NCI-H2227 (cell line): ENCODE measurements at regions not wholly inside any gene's neighbourhood (a gene's known extent, or its start where the extent isn't known, plus 50 kb on each side); places are given as distances from the start of the nearest gene placed in this dataset.
A peak's percentile ranks its signal among the peaks of the same experiment; 100 is the strongest.
"Not testable (repeated sequence)": the region's sequence is repeated elsewhere in the genome, so short reads cannot be mapped to it uniquely, and the experiment has no call there.

Experiments
- DNase-seq: peaks from one replicate; lab custom pipeline; 2025; ENCODE audit not compliant: unreplicated experiment; lab: John Stamatoyannopoulos, UW

GRCh38 chr13:26482451-26483197, 74.9 kb upstream of the WASF3 start:
- peak; percentile 64 for DNase-seq

GRCh38 chr13:26483546-26483945, 73.9 kb upstream of the WASF3 start:
- DNase-seq: no peak

GRCh38 chr13:26484196-26484595, 73.3 kb upstream of the WASF3 start:
- no peak for DNase-seq

GRCh38 chr13:26485288-26485687, 72.2 kb upstream of the WASF3 start:
- no peak for DNase-seq

GRCh38 chr13:26485786-26486185, 71.7 kb upstream of the WASF3 start:
- DNase-seq: no peak

- no peak for DNase-seq
Observed at GRCh38 chr13:26486550-26486949, 70.9 kb upstream of the WASF3 start.

- DNase-seq: no peak
Observed at GRCh38 chr13:26487781-26488180, 69.7 kb upstream of the WASF3 start.

GRCh38 chr13:26488236-26489003, 69.1 kb upstream of the WASF3 start:
- no peak for DNase-seq

GRCh38 chr13:26492301-26492700, 65.2 kb upstream of the WASF3 start:
- not testable (repeated sequence) for DNase-seq

GRCh38 chr13:26494571-26495195, 62.8 kb upstream of the WASF3 start:
- DNase-seq: no peak

- no peak for DNase-seq
Observed at GRCh38 chr13:26495750-26496149, 61.7 kb upstream of the WASF3 start.

- no peak for DNase-seq
Observed at GRCh38 chr13:26497968-26498511, 59.4 kb upstream of the WASF3 start.

GRCh38 chr13:26498656-26499601, 58.6 kb upstream of the WASF3 start:
- DNase-seq: no peak

- DNase-seq: no peak
Observed at GRCh38 chr13:26500618-26501320, 56.7 kb upstream of the WASF3 start.

- DNase-seq: no peak
Observed at GRCh38 chr13:26501641-26502040, 55.8 kb upstream of the WASF3 start.

GRCh38 chr13:26502826-26503225, 54.7 kb upstream of the WASF3 start:
- DNase-seq: no peak

- no peak for DNase-seq
Observed at GRCh38 chr13:26503826-26504594, 53.5 kb upstream of the WASF3 start.
